NK-92 treated with Interleukin-12 subunit alpha and Interleukin-12 subunit beta, amount 100 ng/mL, for 24 hours (cell line): ENCODE measurements at regions not wholly inside any gene's neighbourhood (a gene's known extent, or its start where the extent isn't known, plus 50 kb on each side); places are given as distances from the start of the nearest gene placed in this dataset.

Experiments
- DNase-seq: peaks from one replicate; lab custom pipeline; 2025; lab: John Stamatoyannopoulos, UW

- DNase-seq, result no peak
Observed at GRCh38 chr2:15701991-15702390, 110.3 kb downstream of the DDX1 start.

- DNase-seq, result no peak
Observed at GRCh38 chr2:15702452-15702851, 110.8 kb downstream of the DDX1 start.

- DNase-seq, result no peak
Observed at GRCh38 chr2:15703365-15703869, 111.7 kb downstream of the DDX1 start.

GRCh38 chr2:15704086-15704787 lies 112.6 kb downstream of the DDX1 start:
- DNase-seq, result no peak

GRCh38 chr2:15704788-15705115 lies 113.1 kb downstream of the DDX1 start:
- DNase-seq, result no peak

- DNase-seq, result no peak
Observed at GRCh38 chr2:15705310-15705709, 113.6 kb downstream of the DDX1 start.

- no peak for DNase-seq
Observed at GRCh38 chr2:15705839-15706386, 114.2 kb downstream of the DDX1 start.

- no peak for DNase-seq
Observed at GRCh38 chr2:15706424-15706823, 114.8 kb downstream of the DDX1 start.

- no peak for DNase-seq
Observed at GRCh38 chr2:15706986-15707632, 115.4 kb downstream of the DDX1 start.

- DNase-seq, result no peak
Observed at GRCh38 chr2:15708161-15708560, 116.5 kb downstream of the DDX1 start.

GRCh38 chr2:15708865-15709820 lies 117.5 kb downstream of the DDX1 start:
- DNase-seq, result no peak

GRCh38 chr2:15711126-15711860 lies 119.6 kb downstream of the DDX1 start:
- no peak for DNase-seq

- no peak for DNase-seq
Observed at GRCh38 chr2:15712551-15713342, 121.1 kb downstream of the DDX1 start.

- DNase-seq, result no peak
Observed at GRCh38 chr2:15713475-15713874, 121.8 kb downstream of the DDX1 start.

- no peak for DNase-seq
Observed at GRCh38 chr2:15714002-15714401, 122.3 kb downstream of the DDX1 start.

- DNase-seq, result no peak
Observed at GRCh38 chr2:15714609-15715008, 122.9 kb downstream of the DDX1 start.

GRCh38 chr2:15715596-15715995 lies 123.9 kb downstream of the DDX1 start:
- DNase-seq, result no peak

GRCh38 chr2:15718103-15718943 lies 126.7 kb downstream of the DDX1 start:
- no peak for DNase-seq

- no peak for DNase-seq
Observed at GRCh38 chr2:15718944-15719323, 127.3 kb downstream of the DDX1 start.
